Anterior cingulate cortex (tissue), 58 donors: ENCODE measurements at regions not wholly inside any gene's neighbourhood (a gene's known extent, or its start where the extent isn't known, plus 50 kb on each side); places are given as distances from the start of the nearest gene placed in this dataset.

Experiments
- DNase-seq, 58 donors: peaks; one replicate each; lab custom pipeline; 2025; lab: John Stamatoyannopoulos, UW

DNA sequence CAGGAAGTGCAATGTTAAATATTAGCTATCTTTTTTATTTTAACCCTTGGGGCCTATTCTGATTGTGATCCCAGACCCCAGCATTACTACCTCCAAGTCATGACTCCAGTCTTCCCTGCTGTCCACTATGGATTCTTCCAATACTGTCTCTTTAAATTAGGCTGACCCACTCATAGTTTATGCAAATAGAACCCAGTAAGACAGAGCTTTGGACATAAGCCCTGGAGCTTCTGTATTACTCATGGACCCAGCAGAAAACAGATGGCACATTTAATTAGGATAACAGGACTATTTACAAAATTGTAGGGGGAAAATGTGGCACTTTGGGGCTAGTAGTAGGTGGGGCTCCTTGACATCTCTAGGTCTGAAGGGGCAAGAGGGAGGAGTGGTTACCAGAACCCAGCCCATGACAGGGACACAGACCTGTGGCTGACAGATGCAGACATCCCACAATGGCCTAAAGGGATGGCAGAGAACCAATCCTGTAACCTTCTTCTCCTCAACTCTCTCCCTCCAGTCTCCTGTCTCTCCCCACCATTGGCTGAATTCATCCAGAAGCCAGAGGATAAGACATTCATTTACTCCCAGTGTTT is 233.5 kb downstream of the OMA1 start:
- DNase-seq = no peak

DNA sequence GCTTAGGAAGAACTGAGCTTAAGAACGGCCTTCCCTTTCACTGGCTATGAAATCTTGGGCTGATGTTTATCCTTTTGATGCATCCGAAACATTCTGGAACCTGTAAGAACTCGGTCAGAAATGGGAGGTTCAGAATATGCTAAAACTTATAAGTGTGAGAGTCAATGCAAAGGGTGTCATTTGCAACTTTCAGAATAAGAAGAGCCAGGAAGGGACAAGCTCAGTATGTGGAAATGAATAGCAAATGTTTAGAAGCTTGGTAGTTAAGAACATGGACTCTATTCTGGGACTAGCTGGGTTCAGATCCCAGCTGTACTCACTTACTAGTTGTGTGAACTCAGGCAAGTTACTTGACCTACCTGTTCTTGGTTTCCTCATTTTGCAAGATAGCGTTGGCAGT is 234.1 kb downstream of the OMA1 start:
- no peak for DNase-seq

DNA sequence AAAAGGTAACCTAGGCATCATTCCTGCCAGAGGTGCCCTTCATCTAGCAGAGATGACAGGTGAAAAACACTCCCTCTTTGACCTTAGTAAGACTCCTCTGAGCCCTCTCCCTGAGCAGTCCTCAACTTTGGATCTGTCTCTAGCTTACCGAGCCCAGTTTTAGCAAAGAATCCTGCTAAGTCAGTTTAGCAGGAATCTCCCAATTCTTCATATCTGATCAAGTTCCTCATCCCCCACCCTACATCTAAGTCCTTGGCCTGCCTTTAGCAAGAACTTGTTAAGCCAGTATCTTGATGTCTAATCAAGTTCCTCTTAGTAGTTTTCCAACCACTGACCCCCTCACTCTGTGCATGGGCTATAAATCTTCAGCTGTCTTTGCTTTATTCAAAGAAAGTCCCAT is 235.6 kb downstream of the OMA1 start:
- DNase-seq = no peak

DNA sequence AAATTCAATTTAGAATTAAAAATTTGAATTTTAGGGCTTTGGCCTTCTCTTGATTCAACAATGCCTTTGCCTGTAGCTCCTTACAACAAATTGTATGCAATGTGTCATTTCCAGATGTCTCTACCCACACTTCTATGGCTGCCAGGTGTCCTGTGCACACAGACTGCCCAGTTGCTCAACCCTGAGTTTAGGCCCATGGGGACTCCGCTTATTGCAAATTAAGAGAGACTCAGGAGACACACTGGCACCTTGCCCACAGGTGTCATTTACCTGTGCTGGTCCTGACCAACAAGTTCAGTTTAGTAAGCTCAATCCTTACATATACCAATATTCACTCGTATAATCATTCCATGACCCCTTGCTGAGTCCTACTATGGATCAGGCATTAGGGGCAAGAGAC is 236.1 kb downstream of the OMA1 start:
- no peak for DNase-seq

DNA sequence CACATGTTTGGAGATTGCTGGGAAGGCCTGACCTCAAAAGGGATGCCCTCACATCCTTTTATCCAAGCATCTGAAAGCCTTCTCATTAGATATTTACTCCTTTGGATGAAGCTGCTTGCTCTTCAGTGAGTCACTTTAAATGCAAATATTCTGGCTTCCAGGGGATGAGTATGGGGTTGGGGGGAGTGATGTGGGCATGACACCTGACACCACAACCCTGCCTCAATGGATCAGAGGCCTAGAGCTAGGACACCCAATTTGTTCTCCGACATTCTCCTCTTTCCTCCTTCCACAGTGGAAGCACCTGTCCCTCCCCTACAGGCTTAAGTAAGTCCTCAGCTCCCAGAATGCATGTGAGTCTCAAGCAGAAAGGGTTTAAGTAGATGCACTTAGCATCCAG is 238.3 kb downstream of the OMA1 start:
- no peak for DNase-seq

DNA sequence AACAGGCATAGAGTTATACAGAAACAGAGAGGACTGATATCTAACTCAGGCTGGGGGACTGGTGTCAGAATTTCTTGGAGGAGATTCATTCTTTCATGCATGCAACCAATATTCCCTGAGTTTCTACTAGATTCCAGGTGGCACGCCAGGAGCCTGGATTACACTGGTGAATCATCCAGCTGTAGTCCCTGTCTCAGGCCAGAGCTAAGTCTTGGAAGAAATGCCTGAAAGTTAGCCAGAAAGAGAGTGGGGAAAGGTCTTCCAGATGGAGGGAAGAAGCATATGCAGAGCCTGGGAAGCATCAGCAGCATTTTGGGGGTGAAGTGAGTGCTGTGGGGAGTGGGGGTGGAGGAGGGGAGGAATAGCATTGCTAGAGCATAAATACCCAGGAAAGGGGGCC is 239.1 kb downstream of the OMA1 start:
- no peak for DNase-seq

DNA sequence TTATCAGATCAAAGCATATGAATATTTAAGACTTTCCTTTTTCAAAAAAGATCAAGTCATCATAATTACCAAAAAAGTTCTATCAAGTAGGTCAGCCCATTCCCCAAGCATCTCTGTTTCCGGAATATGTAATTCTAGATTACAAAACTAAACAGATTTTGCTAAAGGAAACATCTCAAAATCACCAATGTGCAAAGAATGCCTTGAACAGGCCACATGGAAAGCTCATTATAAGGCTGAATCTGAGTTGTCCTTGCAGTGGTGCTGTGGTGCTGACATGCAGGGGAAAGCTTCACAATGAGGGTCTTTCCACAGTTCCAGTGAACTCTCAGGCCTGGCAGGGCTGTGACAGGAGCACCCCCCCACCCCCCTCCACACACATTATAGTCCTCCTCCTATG is 240.9 kb downstream of the OMA1 start:
- no peak for DNase-seq

DNA sequence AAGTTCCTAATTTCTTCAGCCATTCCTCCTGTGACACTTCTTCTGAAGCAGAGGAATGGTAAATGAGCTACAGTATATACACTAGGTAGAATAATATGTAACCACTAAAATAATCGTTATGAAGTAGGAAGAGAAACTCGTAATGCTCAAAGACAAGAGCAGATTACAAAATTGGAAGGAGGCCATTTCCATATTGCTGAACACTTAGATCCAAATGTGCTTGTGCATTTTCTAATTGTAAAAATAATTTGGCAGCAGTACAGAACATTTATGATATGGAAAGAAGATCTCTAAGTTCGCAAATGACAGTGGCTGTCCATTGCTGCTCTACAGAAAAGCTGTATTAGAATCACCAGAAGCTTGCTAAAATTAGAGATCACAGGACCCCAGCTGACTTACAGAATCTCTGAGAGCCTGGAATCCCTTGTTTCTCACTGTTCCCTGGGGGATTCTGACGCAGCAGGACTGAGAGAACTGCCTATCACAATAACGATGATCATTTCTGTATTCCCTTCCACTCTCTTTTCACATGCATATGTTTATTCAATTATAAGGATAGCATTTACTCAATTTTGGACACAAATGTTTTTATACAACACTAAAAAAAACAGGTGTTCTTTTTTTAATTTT is 242.1 kb downstream of the OMA1 start:
- no peak for DNase-seq

DNA sequence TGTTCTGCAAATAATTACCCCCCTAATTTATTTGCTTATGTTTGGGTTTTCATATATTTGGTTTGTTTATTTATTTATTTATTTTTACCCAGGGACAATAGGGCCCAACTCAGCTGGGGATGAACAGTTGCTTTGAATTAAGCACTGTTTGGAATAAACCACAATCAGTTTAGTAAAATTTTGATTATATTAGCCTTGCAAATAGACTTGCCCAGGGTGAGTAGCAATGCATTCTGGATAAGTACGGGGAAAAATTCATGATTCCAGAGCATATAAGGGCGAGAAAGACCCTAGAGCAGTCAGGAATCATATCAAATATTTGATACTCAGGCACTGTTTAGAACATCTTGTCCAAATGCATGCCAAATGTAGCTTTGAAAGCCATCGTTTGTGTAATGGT is 242.7 kb downstream of the OMA1 start:
- DNase-seq = no peak

DNA sequence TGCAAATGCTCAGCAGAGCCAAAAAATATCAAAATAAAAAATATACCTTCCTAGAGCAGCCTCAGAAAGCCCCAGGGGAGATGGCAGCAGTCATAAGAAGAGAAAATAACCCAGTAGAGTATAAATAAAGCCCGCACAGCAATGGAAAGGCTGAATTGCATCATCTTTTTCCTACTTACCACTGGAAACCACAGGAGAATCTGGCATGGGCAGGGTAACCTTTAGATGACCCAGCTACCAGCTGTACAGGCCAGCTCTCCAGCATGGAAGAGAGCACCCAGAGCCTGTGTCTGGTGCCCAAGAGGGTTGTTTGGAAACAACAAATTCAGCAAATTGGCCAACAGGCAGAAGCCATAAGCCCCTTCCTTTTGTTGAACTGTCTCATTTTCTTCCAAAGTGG is 253.1 kb downstream of the OMA1 start:
- no peak for DNase-seq

DNA sequence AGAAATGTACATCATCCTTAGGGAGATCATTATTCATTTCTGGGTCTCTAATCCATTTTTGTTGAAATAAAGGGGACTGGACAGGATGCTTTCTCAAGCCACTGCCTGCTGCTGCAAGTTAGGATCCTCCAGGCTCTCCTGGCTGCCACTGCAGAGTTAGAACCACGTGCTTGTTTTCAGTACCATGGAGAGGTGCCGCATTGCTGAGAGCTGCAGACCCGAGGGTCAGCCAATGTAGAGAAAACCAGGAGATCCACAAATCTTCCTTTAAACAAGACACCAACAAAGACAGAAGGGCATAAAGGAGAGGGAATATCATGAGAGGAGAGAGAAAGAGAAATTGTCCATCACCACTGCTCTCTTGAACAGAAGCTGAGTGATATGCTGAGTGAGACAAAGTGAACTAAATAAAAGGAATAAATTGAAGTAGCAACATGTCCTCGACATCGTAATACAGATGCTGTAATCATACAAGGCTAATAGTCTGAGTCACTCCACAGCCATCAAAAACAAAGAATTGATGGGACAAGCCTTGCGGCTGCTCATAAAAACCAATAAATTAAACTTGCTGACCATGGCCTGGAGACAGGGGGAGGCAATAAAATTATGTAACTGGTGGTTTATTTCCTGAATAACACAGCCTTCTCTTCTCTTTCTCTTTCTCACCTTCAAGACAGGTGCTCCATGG is 255.7 kb downstream of the OMA1 start:
- DNase-seq = no peak

DNA sequence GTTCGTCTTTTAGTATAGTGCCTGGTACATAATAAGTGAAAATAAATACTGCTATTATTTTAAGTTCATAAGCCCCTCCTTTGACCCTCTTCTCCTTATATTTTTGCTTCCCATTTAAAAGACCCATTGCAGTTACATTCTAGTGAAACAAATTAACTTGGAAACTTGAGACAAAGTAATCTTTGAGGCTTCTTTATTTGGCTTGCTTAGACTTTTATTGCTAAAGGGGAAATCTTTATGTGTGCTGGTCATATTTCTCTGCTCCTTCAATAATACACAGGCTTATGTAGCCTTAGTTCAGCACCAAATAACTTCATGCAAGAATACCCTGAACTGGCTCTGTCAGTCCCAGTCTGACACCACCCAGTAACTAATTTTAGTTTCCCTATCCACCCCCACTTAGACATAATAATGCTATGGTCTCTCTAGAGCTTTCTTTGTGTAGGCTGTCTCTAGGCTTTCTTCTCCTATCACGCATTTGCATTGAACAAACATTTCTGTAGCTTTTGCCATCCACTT is 257.8 kb downstream of the OMA1 start:
- no peak for DNase-seq

DNA sequence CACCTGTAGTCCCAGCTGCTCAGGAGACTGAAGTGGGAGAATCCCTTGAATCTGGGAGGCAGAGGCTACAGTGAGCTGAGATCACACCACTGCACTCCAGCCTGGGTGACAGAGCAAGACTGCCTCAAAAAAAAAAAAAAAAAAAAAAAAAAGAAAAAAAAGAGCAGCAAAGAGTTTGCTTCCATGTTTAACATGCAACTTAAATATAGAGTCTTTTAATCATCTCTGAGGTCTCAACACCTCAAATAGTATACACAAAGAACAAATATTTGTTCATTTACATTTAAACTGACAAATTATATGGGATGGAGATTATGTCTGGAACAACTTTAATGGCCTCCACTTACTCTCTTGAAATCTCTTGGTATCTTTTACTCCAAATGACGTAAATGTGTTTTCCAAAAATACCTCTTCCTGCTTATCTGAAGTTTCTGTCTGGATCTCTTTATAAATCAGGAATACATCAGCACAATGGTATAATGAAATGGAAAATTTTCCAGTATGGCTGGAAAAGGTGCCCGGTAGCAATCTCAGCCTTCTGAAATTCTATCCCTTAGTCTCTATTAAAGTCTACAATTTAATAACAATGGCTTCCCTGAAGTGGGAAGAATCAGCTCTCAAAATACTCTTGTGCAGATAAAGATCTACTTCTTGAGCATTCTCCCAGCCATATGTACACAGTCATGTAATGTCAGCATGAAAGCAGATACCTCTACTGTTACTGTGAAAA is 258.5 kb downstream of the OMA1 start:
- no peak for DNase-seq

DNA sequence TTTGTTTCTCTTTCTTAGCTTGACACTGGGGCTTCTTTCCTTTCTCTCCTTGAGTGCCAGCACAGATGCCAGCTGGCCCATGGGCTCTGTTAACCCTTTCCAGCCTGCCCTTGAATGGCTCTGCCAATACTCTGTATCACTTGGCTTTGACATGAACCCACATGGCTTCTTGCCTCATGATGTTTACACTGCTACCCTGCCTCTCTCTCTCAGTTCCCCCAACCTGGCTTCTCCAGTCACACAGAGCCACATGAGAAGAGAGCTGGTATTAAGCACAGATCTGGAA is 262.4 kb downstream of the OMA1 start:
- DNase-seq = no peak

DNA sequence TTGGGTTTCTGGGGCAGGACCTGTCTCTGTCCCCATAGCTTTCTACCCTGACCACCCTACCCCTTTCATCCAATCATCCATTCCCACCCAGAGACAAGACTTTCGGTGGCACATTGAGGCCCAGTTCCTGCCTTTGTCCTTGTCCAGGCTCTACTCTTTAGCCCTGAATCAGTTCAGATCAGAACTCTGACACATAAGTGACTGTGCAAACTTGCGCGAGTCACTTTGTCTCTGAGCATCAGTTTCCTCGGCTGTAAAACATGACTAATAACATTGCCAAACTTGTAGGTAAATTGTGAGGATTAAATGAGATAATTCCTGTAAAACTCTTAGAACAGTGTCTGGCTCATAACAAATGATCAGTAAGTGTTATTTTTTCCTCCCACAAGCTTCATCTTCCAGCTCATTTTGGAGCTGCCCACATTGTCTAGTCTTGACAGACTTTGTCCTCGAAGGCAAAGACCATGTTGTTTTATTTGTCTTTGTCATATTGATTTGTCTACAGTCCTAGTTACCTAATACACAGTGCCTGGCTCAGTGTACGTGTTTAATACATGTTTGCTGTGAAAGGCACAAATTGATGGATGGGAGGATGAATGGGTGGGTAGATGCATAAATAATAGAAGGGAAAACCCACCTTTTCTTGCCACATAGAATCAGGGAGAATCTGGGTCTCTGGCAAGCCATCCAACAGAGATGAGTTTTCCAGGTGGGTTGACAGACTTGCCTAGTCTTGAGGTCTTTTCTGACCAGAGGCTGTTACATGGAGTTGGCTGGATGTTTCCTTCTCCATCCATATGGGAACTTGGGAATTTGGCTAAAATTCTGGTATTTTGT is 262.9 kb downstream of the OMA1 start:
- peak in 2 of 58 donors; percentile 15 to 19 for DNase-seq

DNA sequence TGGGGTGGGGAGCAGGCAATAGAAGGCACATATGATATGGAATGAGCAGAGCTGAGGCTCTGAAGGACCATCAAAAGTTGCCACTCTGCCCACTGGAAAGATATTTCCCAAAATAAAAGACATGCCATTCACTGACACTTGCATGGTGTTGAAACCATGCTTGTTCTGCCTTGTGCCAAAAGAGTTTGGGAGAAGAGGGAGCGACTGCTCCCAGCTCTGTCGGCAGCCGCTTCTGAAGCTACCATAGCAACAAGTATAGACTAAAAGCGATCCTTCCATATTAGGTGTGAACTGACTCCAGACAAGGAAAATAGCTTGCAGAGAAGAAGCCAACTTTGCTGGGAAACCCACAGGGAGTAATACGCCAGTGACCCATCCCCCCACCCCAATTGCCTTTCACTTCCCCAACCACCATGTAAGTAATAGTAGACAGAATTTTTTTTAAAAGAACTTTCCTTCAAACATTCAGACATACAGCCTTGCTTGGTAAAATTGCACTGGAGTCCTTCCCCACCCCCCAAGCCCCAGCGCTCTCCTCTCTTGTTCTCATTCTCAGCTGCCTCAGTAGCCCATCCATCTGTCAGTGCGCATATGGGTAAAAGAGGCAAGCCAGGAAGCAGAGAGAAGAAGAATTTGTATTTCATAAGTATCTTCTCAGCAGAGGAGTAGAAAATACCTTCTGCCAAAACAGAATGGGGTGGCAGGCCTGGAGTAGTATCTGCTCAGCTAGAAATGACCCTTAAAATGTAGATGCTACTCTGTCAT is 263.7 kb downstream of the OMA1 start:
- DNase-seq = peak in 13 of 58 donors; percentile 1 to 40 (median 18)

DNA sequence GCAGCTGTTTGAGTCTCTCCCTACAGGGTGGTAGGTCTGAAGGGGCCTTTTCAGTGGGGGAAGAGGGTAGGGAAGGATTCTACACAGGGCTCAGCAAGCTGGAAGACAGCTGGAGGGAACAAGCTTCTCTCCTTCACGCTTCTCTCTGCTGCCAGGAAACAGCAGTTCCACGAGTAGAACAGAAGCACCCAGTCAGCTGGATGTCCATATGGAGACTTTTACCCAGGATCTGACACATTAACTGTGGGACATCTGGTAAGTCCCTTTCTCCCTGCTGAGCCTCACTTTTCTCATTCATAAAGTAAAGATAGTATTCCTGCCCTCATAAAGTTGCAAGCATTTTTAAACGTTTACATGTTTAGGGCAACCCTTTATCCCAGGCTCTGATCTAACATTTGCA is 280.3 kb downstream of the OMA1 start:
- DNase-seq = no peak

DNA sequence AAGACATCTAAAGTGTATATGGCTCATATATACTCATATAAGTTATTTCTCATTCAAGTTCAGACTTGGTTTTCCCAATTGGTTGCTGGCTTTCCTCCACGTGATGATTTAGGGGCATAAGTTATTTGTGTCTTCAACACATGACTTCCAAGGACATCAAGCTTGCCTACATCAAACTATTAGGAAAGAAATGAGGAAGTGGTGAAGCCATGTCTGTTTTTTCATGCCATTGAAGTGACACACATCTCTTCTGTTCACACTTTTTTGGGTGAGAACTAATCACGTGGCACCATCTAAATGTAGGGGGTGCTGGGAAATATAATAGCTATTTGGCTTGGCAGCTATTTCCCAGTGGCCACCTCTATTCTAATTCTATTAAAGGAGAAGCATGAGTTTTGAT is 282.1 kb downstream of the OMA1 start:
- no peak for DNase-seq

DNA sequence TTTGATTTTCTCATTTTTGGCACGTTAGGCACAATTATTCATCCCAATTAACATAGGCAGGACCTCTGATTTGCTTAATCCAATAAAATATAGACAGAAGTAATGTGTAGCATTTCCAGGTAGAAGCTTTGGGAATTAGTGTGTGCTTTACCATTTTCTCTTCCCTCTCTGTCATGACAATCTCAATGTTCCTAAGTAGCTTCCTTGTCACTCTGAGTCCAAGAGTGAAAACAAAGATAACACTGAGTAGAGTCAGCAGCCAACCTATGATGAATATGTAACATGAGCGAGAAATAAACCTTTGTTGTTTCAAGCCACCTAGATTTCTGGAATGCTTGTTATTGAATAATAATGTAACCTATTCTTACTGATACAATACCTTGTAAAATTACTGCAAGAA is 283.8 kb downstream of the OMA1 start:
- DNase-seq = no peak

DNA sequence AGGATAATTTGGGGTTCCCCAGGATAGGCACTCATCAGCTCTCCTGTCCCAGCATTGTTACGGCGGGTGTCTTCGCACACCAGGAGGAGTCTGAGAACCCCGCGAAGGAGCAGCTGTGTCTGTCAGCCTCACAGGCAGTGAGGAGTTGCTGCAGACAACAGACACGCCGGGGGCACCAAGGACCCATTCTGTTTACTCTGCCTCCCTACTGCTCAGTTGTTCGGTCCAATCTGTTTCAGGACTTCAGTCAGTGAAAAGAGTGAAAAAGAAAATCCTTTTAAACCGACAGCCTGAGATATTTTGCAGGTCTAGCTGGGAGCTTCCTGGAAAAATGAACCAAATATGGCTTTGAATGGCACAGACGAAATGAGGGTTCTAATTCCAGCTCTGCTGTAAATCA is 288.4 kb downstream of the OMA1 start:
- DNase-seq = no peak
